SK-N-SH treated with all-trans-retinoic acid at 6 μM for 48 hours (cell line): ENCODE measurements at regions not wholly inside any gene's neighbourhood (a gene's known extent, or its start where the extent isn't known, plus 50 kb on each side); places are given as distances from the start of the nearest gene placed in this dataset.

Source experiments
- CSDC2 ChIP-seq: fragments of 250-450 bp; sonication (Bioruptor Pico); IDR thresholded peaks from 2 replicates; pipeline ENCODE4 v1.5.0; 2020; ENCODE audit warnings: mild to moderate bottlenecking, moderate library complexity
- RARB ChIP-seq: fragments of 250-450 bp; sonication (Bioruptor Pico); IDR thresholded peaks from 2 replicates; pipeline ENCODE4 v1.8.0; 2021; ENCODE audit warnings: mild to moderate bottlenecking, moderate library complexity
- SNAI2 ChIP-seq: fragments of 250-450 bp; sonication (Bioruptor Pico); IDR thresholded peaks from 2 replicates; pipeline ENCODE4 v1.5.0; 2020; ENCODE audit warnings: mild to moderate bottlenecking, moderate library complexity
- ZC3H10 ChIP-seq: fragments of 250-450 bp; sonication (Bioruptor Pico); IDR thresholded peaks from 2 replicates; pipeline ENCODE4 v1.5.1; 2021; ENCODE audit warnings: mild to moderate bottlenecking, moderate library complexity
- TF ChIP-seq, protein P1 (sequence below): fragments of 250-450 bp; sonication (Bioruptor Pico); IDR thresholded peaks from 2 replicates; pipeline ENCODE4 v1.8.0; 2020; ENCODE audit warnings: mild to moderate bottlenecking, moderate library complexity, borderline replicate concordance

DNA sequence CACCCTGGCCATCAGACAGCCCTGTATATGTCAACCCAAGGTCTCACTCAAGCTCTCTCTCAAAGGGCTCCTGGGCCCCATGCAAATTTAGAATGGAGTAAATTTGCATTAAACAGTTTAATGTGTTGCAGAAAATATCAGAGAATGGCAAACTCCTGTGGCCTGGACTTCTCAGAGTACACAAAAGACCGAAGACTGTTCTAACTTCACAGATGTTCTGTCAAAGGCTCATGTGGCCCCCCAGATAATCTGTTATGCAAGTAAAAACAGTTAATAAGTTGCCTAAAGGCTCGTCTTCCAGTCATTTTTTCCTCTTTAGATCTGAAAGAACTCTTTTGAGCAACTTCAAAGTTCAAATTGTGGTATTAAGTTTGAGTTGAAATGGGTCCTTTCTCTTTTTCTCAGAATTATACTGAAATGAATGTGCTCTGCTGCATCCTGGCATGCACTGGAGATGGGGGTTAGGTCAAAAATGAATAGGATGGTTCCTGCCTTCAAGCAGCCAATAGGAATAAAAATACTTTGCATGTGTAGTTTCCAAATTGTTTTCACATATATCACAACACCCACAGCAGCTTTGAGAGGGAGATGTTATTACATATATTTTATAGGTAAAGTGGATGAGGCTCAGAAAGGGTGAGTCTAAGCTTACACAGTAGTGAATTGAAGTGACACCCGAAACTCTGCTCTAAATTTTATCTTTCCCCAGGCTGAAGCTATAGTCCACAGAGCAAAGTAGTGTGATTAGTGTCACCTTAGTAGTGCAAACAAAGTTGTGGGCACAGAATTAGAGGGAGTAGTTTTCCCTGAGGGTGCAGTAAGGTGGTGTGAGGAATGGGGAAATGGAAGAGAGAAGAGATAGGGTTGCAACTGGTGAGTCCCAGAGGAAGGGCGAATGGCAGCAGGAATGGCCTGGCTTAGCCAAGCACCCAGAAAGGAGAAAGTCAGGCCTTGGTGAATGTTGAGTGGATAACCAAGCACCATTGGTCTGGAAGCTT is 205.0 kb upstream of the RFC3 start:
- TF ChIP-seq RARB (CRISPR knock-in tag) (no peak), CSDC2 (CRISPR knock-in tag) (no peak), ZC3H10 (CRISPR knock-in tag) (no peak), SNAI2 (CRISPR knock-in tag) (no peak)
- TF ChIP-seq, protein P1, sequence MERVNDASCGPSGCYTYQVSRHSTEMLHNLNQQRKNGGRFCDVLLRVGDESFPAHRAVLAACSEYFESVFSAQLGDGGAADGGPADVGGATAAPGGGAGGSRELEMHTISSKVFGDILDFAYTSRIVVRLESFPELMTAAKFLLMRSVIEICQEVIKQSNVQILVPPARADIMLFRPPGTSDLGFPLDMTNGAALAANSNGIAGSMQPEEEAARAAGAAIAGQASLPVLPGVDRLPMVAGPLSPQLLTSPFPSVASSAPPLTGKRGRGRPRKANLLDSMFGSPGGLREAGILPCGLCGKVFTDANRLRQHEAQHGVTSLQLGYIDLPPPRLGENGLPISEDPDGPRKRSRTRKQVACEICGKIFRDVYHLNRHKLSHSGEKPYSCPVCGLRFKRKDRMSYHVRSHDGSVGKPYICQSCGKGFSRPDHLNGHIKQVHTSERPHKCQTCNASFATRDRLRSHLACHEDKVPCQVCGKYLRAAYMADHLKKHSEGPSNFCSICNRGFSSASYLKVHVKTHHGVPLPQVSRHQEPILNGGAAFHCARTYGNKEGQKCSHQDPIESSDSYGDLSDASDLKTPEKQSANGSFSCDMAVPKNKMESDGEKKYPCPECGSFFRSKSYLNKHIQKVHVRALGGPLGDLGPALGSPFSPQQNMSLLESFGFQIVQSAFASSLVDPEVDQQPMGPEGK (CRISPR knock-in tag): no peak
